ENCODE measurements at regions not wholly inside any gene's neighbourhood (a gene's known extent, or its start where the extent isn't known, plus 50 kb on each side); places are given as distances from the start of the nearest gene placed in this dataset.

DNA sequence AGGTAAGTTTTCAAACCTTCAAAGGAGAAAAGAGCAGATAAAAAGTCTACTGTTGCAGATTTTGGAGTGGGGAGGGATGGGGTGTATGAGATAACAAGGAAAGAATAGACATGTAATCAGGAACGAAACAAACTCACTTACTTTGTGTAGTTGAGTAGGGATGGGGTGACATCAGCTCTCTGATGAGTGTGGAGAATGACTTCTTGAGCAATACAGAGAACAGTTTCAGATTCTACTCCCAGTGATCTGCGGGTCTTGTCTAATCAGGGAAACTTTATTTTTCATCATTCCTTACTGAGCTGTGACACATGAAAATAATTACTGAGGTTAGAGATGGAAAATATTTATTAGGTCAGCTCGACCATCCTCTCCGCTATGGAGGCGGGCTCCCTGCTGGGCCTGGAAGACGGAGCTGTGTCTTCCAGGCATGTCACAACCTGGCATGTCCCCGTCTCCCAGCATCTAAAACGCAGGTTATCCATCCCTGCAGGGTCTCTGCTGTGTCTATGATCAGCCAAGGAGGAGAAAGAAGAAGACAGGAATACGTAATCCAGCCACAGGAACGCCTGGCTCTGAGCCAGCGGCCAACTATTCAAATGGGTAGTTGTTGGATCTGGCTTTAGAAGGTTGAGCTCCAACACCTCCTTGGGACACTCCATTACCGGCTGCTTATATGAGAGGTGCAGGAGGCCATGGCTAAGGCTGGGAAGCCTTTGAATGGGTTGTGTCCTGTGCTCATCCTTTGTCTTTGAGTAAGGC lies 99.0 kb upstream of the SATB2 start:
- TF ChIP-seq, protein P1, sequence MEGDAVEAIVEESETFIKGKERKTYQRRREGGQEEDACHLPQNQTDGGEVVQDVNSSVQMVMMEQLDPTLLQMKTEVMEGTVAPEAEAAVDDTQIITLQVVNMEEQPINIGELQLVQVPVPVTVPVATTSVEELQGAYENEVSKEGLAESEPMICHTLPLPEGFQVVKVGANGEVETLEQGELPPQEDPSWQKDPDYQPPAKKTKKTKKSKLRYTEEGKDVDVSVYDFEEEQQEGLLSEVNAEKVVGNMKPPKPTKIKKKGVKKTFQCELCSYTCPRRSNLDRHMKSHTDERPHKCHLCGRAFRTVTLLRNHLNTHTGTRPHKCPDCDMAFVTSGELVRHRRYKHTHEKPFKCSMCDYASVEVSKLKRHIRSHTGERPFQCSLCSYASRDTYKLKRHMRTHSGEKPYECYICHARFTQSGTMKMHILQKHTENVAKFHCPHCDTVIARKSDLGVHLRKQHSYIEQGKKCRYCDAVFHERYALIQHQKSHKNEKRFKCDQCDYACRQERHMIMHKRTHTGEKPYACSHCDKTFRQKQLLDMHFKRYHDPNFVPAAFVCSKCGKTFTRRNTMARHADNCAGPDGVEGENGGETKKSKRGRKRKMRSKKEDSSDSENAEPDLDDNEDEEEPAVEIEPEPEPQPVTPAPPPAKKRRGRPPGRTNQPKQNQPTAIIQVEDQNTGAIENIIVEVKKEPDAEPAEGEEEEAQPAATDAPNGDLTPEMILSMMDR (IDR thresholded peaks at IDR 0.05) = no peak
- TF ChIP-seq POLR2AphosphoS5 (IDR thresholded peaks at IDR 0.05) (no peak), POLR2A (IDR thresholded peaks at IDR 0.05) (no peak), EP300 (IDR thresholded peaks at IDR 0.05) (no peak)

All from stomach (tissue), 4 donors.